ENCODE measurements at regions not wholly inside any gene's neighbourhood (a gene's known extent, or its start where the extent isn't known, plus 50 kb on each side); places are given as distances from the start of the nearest gene placed in this dataset.

GRCh38 chr11:134554106-134554505, 142.1 kb upstream of the B3GAT1 start:
- Histone ChIP-seq H3K79me2 (ENCODE audit: control insufficient read depth, insufficient read depth, low read length) (no peaks in the 10 kb centered on the region), H3K4me2 (ENCODE audit: extremely low read depth, insufficient read depth, low read length) (no peak overlapping the region), H3K27me3 (ENCODE audit: control insufficient read depth, insufficient read depth, low read length) (no peaks in the 10 kb centered on the region), H3K9me3 (ENCODE audit: control insufficient read depth, insufficient read depth, low read depth, low read length) (no peaks in the 10 kb centered on the region), H2AFZ (ENCODE audit: low read length) (no peak overlapping the region), H3K9ac (ENCODE audit: insufficient read depth, low read length) (no peak overlapping the region), H4K20me1 (ENCODE audit: control insufficient read depth, extremely low read depth, insufficient read depth, low read length) (no peaks in the 10 kb centered on the region), H3K27ac (ENCODE audit: insufficient read depth, low read length) (no peak overlapping the region), H3K4me1 (ENCODE audit: control insufficient read depth, extremely low read depth, insufficient read depth, low read length) (no peaks in the 10 kb centered on the region), H3K36me3 (ENCODE audit: control insufficient read depth, insufficient read depth, low read length) (no peaks in the 10 kb centered on the region), H3K4me3 (replicated peaks in 1 of 4; ENCODE audit: control extremely low read depth in 1 of 4, insufficient read depth in 1 of 4, low read depth in 3 of 4, low read length in 4 of 4) (no peak overlapping the region)
- no peak for TF ChIP-seq EZH2 (IDR thresholded peaks at IDR 0.05; ENCODE audit: low read length, missing control alignments)
- TF ChIP-seq CTCF (conservative IDR thresholded peaks at IDR 0.05 in 1 of 2, IDR thresholded peaks at IDR 0.05 in 1 of 2; ENCODE audit: low read depth in 1 of 2, low read length in 2 of 2) = no peak
- no peak for DNase-seq (ENCODE audit: low read depth in 2 of 2)

- no peak overlapping the region for H3K9ac ChIP-seq (ENCODE audit: insufficient read depth, low read length)
- H3K4me1 ChIP-seq (ENCODE audit: control insufficient read depth, extremely low read depth, insufficient read depth, low read length) = no peaks in the 10 kb centered on the region
- H2AFZ ChIP-seq (ENCODE audit: low read length) = no peak overlapping the region
- no peak overlapping the region for H3K4me2 ChIP-seq (ENCODE audit: extremely low read depth, insufficient read depth, low read length)
- no peaks in the 10 kb centered on the region for H3K36me3 ChIP-seq (ENCODE audit: control insufficient read depth, insufficient read depth, low read length)
- H3K79me2 ChIP-seq (ENCODE audit: control insufficient read depth, insufficient read depth, low read length) = no peaks in the 10 kb centered on the region
- no peaks in the 10 kb centered on the region for H3K27me3 ChIP-seq (ENCODE audit: control insufficient read depth, insufficient read depth, low read length)
- no peaks in the 10 kb centered on the region for H4K20me1 ChIP-seq (ENCODE audit: control insufficient read depth, extremely low read depth, insufficient read depth, low read length)
- no peak for DNase-seq (ENCODE audit: low read depth in 2 of 2)
- no peak overlapping the region for H3K4me3 ChIP-seq (replicated peaks in 1 of 4; ENCODE audit: control extremely low read depth in 1 of 4, insufficient read depth in 1 of 4, low read depth in 3 of 4, low read length in 4 of 4)
- TF ChIP-seq EZH2 (IDR thresholded peaks at IDR 0.05; ENCODE audit: low read length, missing control alignments) (no peak), CTCF (conservative IDR thresholded peaks at IDR 0.05 in 1 of 2, IDR thresholded peaks at IDR 0.05 in 1 of 2; ENCODE audit: low read depth in 1 of 2, low read length in 2 of 2) (no peak)
- H3K9me3 ChIP-seq (ENCODE audit: control insufficient read depth, insufficient read depth, low read depth, low read length) = no peaks in the 10 kb centered on the region
- H3K27ac ChIP-seq (ENCODE audit: insufficient read depth, low read length) = no peak overlapping the region
These were observed 140.7 kb upstream of the B3GAT1 start for GRCh38 chr11:134552749-134553148.

GRCh38 chr11:134545521-134545920, 133.5 kb upstream of the B3GAT1 start:
- H3K27me3 ChIP-seq (ENCODE audit: control insufficient read depth, insufficient read depth, low read length) = no peaks in the 10 kb centered on the region
- no peak overlapping the region for H3K9ac ChIP-seq (ENCODE audit: insufficient read depth, low read length)
- H3K79me2 ChIP-seq (ENCODE audit: control insufficient read depth, insufficient read depth, low read length) = no peaks in the 10 kb centered on the region
- H3K9me3 ChIP-seq (ENCODE audit: control insufficient read depth, insufficient read depth, low read depth, low read length) = no peaks in the 10 kb centered on the region
- H3K36me3 ChIP-seq (ENCODE audit: control insufficient read depth, insufficient read depth, low read length) = no peaks in the 10 kb centered on the region
- H4K20me1 ChIP-seq (ENCODE audit: control insufficient read depth, extremely low read depth, insufficient read depth, low read length) = no peaks in the 10 kb centered on the region
- no peak overlapping the region for H2AFZ ChIP-seq (ENCODE audit: low read length)
- DNase-seq (ENCODE audit: low read depth in 2 of 2) = no peak
- H3K27ac ChIP-seq (ENCODE audit: insufficient read depth, low read length) = no peak overlapping the region
- TF ChIP-seq CTCF (conservative IDR thresholded peaks at IDR 0.05 in 1 of 2, IDR thresholded peaks at IDR 0.05 in 1 of 2; ENCODE audit: low read depth in 1 of 2, low read length in 2 of 2) (no peak), EZH2 (IDR thresholded peaks at IDR 0.05; ENCODE audit: low read length, missing control alignments) (no peak)
- H3K4me3 ChIP-seq (replicated peaks in 1 of 4; ENCODE audit: control extremely low read depth in 1 of 4, insufficient read depth in 1 of 4, low read depth in 3 of 4, low read length in 4 of 4) = no peak overlapping the region
- no peak overlapping the region for H3K4me2 ChIP-seq (ENCODE audit: extremely low read depth, insufficient read depth, low read length)
- no peaks in the 10 kb centered on the region for H3K4me1 ChIP-seq (ENCODE audit: control insufficient read depth, extremely low read depth, insufficient read depth, low read length)
